ENCODE measurements at regions not wholly inside any gene's neighbourhood (a gene's known extent, or its start where the extent isn't known, plus 50 kb on each side); places are given as distances from the start of the nearest gene placed in this dataset.
"Not testable (repeated sequence)": the region's sequence is repeated elsewhere in the genome, so short reads cannot be mapped to it uniquely, and the experiment has no call there.

GRCh38 chr14:30191639-30192279 is 264.1 kb upstream of the PRKD1 start:
- Histone ChIP-seq H3K4me3 (ENCODE audit: low read length) (no peak overlapping the region), H3K27me3 (ENCODE audit: insufficient read depth, low read length) (no peaks in the 10 kb centered on the region), H3K4me1 (ENCODE audit: insufficient read depth, low read length) (no peaks in the 10 kb centered on the region), H3K36me3 (ENCODE audit: insufficient read depth, low read length) (no peaks in the 10 kb centered on the region), H3K9me3 (ENCODE audit: low read length) (no peaks in the 10 kb centered on the region), H2AFZ (ENCODE audit: low read depth, low read length) (no peak overlapping the region)

- Histone ChIP-seq H3K27me3 (ENCODE audit: insufficient read depth, low read length) (no peaks in the 10 kb centered on the region), H3K4me1 (ENCODE audit: insufficient read depth, low read length) (no peaks in the 10 kb centered on the region), H3K9me3 (ENCODE audit: low read length) (no peaks in the 10 kb centered on the region), H3K4me3 (ENCODE audit: low read length) (no peak overlapping the region), H3K36me3 (ENCODE audit: insufficient read depth, low read length) (no peaks in the 10 kb centered on the region), H2AFZ (ENCODE audit: low read depth, low read length) (no peak overlapping the region)
Measured at GRCh38 chr14:30193101-30193500, 265.5 kb upstream of the PRKD1 start.

GRCh38 chr14:30193845-30194501 is 266.3 kb upstream of the PRKD1 start:
- no peaks in the 10 kb centered on the region for H3K36me3 ChIP-seq (ENCODE audit: insufficient read depth, low read length)
- no peak overlapping the region for H3K4me3 ChIP-seq (ENCODE audit: low read length)
- H3K9me3 ChIP-seq (ENCODE audit: low read length), result no peaks in the 10 kb centered on the region
- no peaks in the 10 kb centered on the region for H3K27me3 ChIP-seq (ENCODE audit: insufficient read depth, low read length)
- H2AFZ ChIP-seq (ENCODE audit: low read depth, low read length), result no peak overlapping the region
- H3K4me1 ChIP-seq (ENCODE audit: insufficient read depth, low read length), result no peaks in the 10 kb centered on the region

- Histone ChIP-seq H3K4me1 (ENCODE audit: insufficient read depth, low read length) (no peaks in the 10 kb centered on the region), H3K36me3 (ENCODE audit: insufficient read depth, low read length) (no peaks in the 10 kb centered on the region), H3K9me3 (ENCODE audit: low read length) (no peaks in the 10 kb centered on the region), H3K27me3 (ENCODE audit: insufficient read depth, low read length) (no peaks in the 10 kb centered on the region), H3K4me3 (ENCODE audit: low read length) (no peak overlapping the region), H2AFZ (ENCODE audit: low read depth, low read length) (no peak overlapping the region)
Measured at GRCh38 chr14:30194741-30195148, 267.1 kb upstream of the PRKD1 start.

- Histone ChIP-seq H3K4me3 (ENCODE audit: low read length) (no peak overlapping the region), H3K36me3 (ENCODE audit: insufficient read depth, low read length) (no peaks in the 10 kb centered on the region), H3K9me3 (ENCODE audit: low read length) (no peaks in the 10 kb centered on the region), H3K27me3 (ENCODE audit: insufficient read depth, low read length) (no peaks in the 10 kb centered on the region), H3K4me1 (ENCODE audit: insufficient read depth, low read length) (no peaks in the 10 kb centered on the region), H2AFZ (ENCODE audit: low read depth, low read length) (no peak overlapping the region)
Measured at GRCh38 chr14:30195941-30196340, 268.3 kb upstream of the PRKD1 start.

- Histone ChIP-seq H3K36me3 (ENCODE audit: insufficient read depth, low read length) (no peaks in the 10 kb centered on the region), H3K4me1 (ENCODE audit: insufficient read depth, low read length) (no peaks in the 10 kb centered on the region), H2AFZ (ENCODE audit: low read depth, low read length) (no peak overlapping the region), H3K4me3 (ENCODE audit: low read length) (no peak overlapping the region), H3K27me3 (ENCODE audit: insufficient read depth, low read length) (no peaks in the 10 kb centered on the region), H3K9me3 (ENCODE audit: low read length) (no peaks in the 10 kb centered on the region)
Measured at GRCh38 chr14:30196861-30197260, 269.2 kb upstream of the PRKD1 start.

GRCh38 chr14:30198720-30199119 is 271.1 kb upstream of the PRKD1 start:
- H3K27me3 ChIP-seq (ENCODE audit: insufficient read depth, low read length); H3K9me3 ChIP-seq (ENCODE audit: low read length); H2AFZ ChIP-seq (ENCODE audit: low read depth, low read length); H3K4me3 ChIP-seq (ENCODE audit: low read length); H3K36me3 ChIP-seq (ENCODE audit: insufficient read depth, low read length); H3K4me1 ChIP-seq (ENCODE audit: insufficient read depth, low read length): not testable (repeated sequence)

- H3K36me3 ChIP-seq (ENCODE audit: insufficient read depth, low read length), result no peaks in the 10 kb centered on the region
Measured at GRCh38 chr14:30204431-30204980, 276.9 kb upstream of the PRKD1 start.

GRCh38 chr14:30209136-30209535 is 281.5 kb upstream of the PRKD1 start:
- Histone ChIP-seq H3K9me3 (ENCODE audit: low read length) (no peaks in the 10 kb centered on the region), H3K27me3 (ENCODE audit: insufficient read depth, low read length) (no peaks in the 10 kb centered on the region), H2AFZ (ENCODE audit: low read depth, low read length) (no peak overlapping the region), H3K4me1 (ENCODE audit: insufficient read depth, low read length) (no peaks in the 10 kb centered on the region), H3K36me3 (ENCODE audit: insufficient read depth, low read length) (no peaks in the 10 kb centered on the region), H3K4me3 (ENCODE audit: low read length) (no peak overlapping the region)

More at GRCh38 chr14:30204431-30204980, 276.9 kb upstream of the PRKD1 start:
- Histone ChIP-seq H3K4me3 (ENCODE audit: low read length) (no peak overlapping the region), H3K9me3 (ENCODE audit: low read length) (no peaks in the 10 kb centered on the region), H3K4me1 (ENCODE audit: insufficient read depth, low read length) (no peaks in the 10 kb centered on the region), H2AFZ (ENCODE audit: low read depth, low read length) (no peak overlapping the region), H3K27me3 (ENCODE audit: insufficient read depth, low read length) (no peaks in the 10 kb centered on the region)

- Histone ChIP-seq H3K9me3 (ENCODE audit: low read length) (no peaks in the 10 kb centered on the region), H3K4me1 (ENCODE audit: insufficient read depth, low read length) (no peaks in the 10 kb centered on the region), H3K4me3 (ENCODE audit: low read length) (no peak overlapping the region), H2AFZ (ENCODE audit: low read depth, low read length) (no peak overlapping the region), H3K36me3 (ENCODE audit: insufficient read depth, low read length) (no peaks in the 10 kb centered on the region), H3K27me3 (ENCODE audit: insufficient read depth, low read length) (no peaks in the 10 kb centered on the region)
Measured at GRCh38 chr14:30210630-30211029, 283.0 kb upstream of the PRKD1 start.

- Histone ChIP-seq H3K9me3 (ENCODE audit: low read length) (no peaks in the 10 kb centered on the region), H3K4me1 (ENCODE audit: insufficient read depth, low read length) (no peaks in the 10 kb centered on the region), H3K4me3 (ENCODE audit: low read length) (no peak overlapping the region), H2AFZ (ENCODE audit: low read depth, low read length) (no peak overlapping the region), H3K27me3 (ENCODE audit: insufficient read depth, low read length) (no peaks in the 10 kb centered on the region), H3K36me3 (ENCODE audit: insufficient read depth, low read length) (no peaks in the 10 kb centered on the region)
Measured at GRCh38 chr14:30211326-30211725, 283.7 kb upstream of the PRKD1 start.

GRCh38 chr14:30214014-30214413 is 286.4 kb upstream of the PRKD1 start:
- H3K4me1 ChIP-seq (ENCODE audit: insufficient read depth, low read length), result no peaks in the 10 kb centered on the region

GRCh38 chr14:30214461-30215090 is 286.9 kb upstream of the PRKD1 start:
- Histone ChIP-seq H3K9me3 (ENCODE audit: low read length) (no peaks in the 10 kb centered on the region), H3K4me1 (ENCODE audit: insufficient read depth, low read length) (no peaks in the 10 kb centered on the region), H3K27me3 (ENCODE audit: insufficient read depth, low read length) (no peaks in the 10 kb centered on the region), H3K4me3 (ENCODE audit: low read length) (no peak overlapping the region), H3K36me3 (ENCODE audit: insufficient read depth, low read length) (no peaks in the 10 kb centered on the region), H2AFZ (ENCODE audit: low read depth, low read length) (no peak overlapping the region)

More at GRCh38 chr14:30214014-30214413, 286.4 kb upstream of the PRKD1 start:
- no peaks in the 10 kb centered on the region for H3K27me3 ChIP-seq (ENCODE audit: insufficient read depth, low read length)
- H3K9me3 ChIP-seq (ENCODE audit: low read length), result no peaks in the 10 kb centered on the region
- no peak overlapping the region for H2AFZ ChIP-seq (ENCODE audit: low read depth, low read length)
- no peaks in the 10 kb centered on the region for H3K36me3 ChIP-seq (ENCODE audit: insufficient read depth, low read length)
- H3K4me3 ChIP-seq (ENCODE audit: low read length), result no peak overlapping the region
